C4-2B (cell line): ENCODE measurements at regions not wholly inside any gene's neighbourhood (a gene's known extent, or its start where the extent isn't known, plus 50 kb on each side); places are given as distances from the start of the nearest gene placed in this dataset.

ENCODE experiments used
- H3K27ac ChIP-seq: fragments of 450-650 bp; 2 replicates; pipeline ENCODE4 v1.5.1; 2017
- CTCF ChIP-seq: fragments of 450-650 bp; conservative IDR thresholded peaks from 2 replicates; pipeline ENCODE4 v1.5.1; 2017; ENCODE audit warnings: mild to moderate bottlenecking
- ZFX ChIP-seq: fragments of 450-650 bp; IDR thresholded peaks from 2 replicates; pipeline ENCODE4 v1.6.1; 2017

- H3K27ac ChIP-seq: no peak overlapping the region
- no peak for TF ChIP-seq CTCF
- no peak for TF ChIP-seq ZFX
Observed at GRCh38 chr7:46202379-46202778, 281.3 kb upstream of the IGFBP3 start.

- TF ChIP-seq CTCF: no peak
- no peak for TF ChIP-seq ZFX
- no peak overlapping the region for H3K27ac ChIP-seq
Observed at GRCh38 chr7:46201961-46202360, 280.9 kb upstream of the IGFBP3 start.

GRCh38 chr7:46198701-46199100, 277.6 kb upstream of the IGFBP3 start:
- no peak for TF ChIP-seq CTCF
- no peak for TF ChIP-seq ZFX
- H3K27ac ChIP-seq: no peak overlapping the region

GRCh38 chr7:46197785-46198540, 276.9 kb upstream of the IGFBP3 start:
- H3K27ac ChIP-seq: no peak overlapping the region
- no peak for TF ChIP-seq CTCF
- TF ChIP-seq ZFX: no peak

GRCh38 chr7:46195934-46196333, 274.9 kb upstream of the IGFBP3 start:
- TF ChIP-seq ZFX (no peak), CTCF (no peak)
- no peak overlapping the region for H3K27ac ChIP-seq

- TF ChIP-seq ZFX: no peak
- no peak for TF ChIP-seq CTCF
- H3K27ac ChIP-seq: no peak overlapping the region
Observed at GRCh38 chr7:46192271-46192670, 271.2 kb upstream of the IGFBP3 start.

GRCh38 chr7:46191776-46192175, 270.7 kb upstream of the IGFBP3 start:
- TF ChIP-seq CTCF (no peak), ZFX (no peak)
- no peak overlapping the region for H3K27ac ChIP-seq
